ENCODE measurements at regions not wholly inside any gene's neighbourhood (a gene's known extent, or its start where the extent isn't known, plus 50 kb on each side); places are given as distances from the start of the nearest gene placed in this dataset.

DNA sequence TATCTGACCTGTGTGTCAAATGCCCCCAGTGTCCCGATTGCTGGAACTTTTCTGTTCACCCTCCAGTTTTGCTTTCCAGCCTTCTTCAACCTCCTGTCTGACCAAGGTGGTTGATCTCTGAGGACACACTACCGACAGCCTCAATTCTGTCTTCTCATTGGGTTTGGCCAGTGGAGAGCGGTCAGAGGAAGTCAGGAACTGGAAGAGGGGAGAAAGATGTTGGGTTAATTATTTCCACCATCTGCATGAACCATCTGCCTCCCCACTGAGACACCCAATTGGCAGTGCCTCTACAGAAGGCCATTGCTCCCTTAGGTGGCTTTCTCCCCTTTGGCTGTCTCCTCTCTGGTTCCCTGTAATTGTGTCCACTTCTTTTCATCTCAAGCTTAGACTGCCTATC is 154.3 kb upstream of the RAI14 start:
- Histone ChIP-seq H3K27ac (ENCODE audit: insufficient read depth, low read depth, low read length) (no peak overlapping the region), H3K9me3 (replicated peaks; ENCODE audit: control insufficient read depth, insufficient read depth, low read length) (no peaks in the 10 kb centered on the region), H3K9ac (replicated peaks; ENCODE audit: extremely low read depth, insufficient read depth, low read length) (no peak overlapping the region), H3K9me1 (replicated peaks; ENCODE audit: control insufficient read depth, extremely low read depth, insufficient read depth, low read length) (no peaks in the 10 kb centered on the region), H3K4me2 (ENCODE audit: insufficient read depth, low read length) (no peak overlapping the region), H3K79me2 (ENCODE audit: control insufficient read depth, insufficient read depth, low read length) (no peaks in the 10 kb centered on the region), H4K20me1 (replicated peaks; ENCODE audit: control insufficient read depth, extremely low read depth, insufficient read depth, low read length) (no peaks in the 10 kb centered on the region), H2AFZ (ENCODE audit: low read depth, low read length) (no peak overlapping the region), H3K4me3 (replicated peaks in 1 of 3; ENCODE audit: insufficient read depth in 1 of 3, low read depth in 1 of 3, low read length in 3 of 3) (no peak overlapping the region), H3K4me1 (ENCODE audit: control insufficient read depth, extremely low read depth, insufficient read depth, low read length) (peaks cover 13% of the 10 kb centered on the region), H3K27me3 (ENCODE audit: control insufficient read depth in 2 of 2, insufficient read depth in 2 of 2, low read length in 2 of 2) (no peaks in the 10 kb centered on the region), H3K36me3 (ENCODE audit: control insufficient read depth in 2 of 2, extremely low read depth in 1 of 2, insufficient read depth in 2 of 2, low read length in 2 of 2) (no peaks in the 10 kb centered on the region)
- dilution Hi-C loops (cut with MboI; ENCODE audit: extremely low pct_ligation_motif_present, low sequenced_read_pairs) = no loop called here
- no peak for TF ChIP-seq POLR2AphosphoS5 (IDR thresholded peaks at IDR 0.05; ENCODE audit: insufficient read depth, low read depth, low read length)
- TF ChIP-seq GATA2 (IDR thresholded peaks at IDR 0.05; ENCODE audit: insufficient read depth, insufficient read length, low read depth, low read length) = no peak
- TF ChIP-seq, protein P1, sequence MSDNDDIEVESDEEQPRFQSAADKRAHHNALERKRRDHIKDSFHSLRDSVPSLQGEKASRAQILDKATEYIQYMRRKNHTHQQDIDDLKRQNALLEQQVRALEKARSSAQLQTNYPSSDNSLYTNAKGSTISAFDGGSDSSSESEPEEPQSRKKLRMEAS (IDR thresholded peaks at IDR 0.05; ENCODE audit: insufficient read depth, insufficient read length) = no peak
- no peak for TF ChIP-seq EZH2 (IDR thresholded peaks at IDR 0.05; ENCODE audit: borderline replicate concordance, low read depth, low read length, severe bottlenecking)
- TF ChIP-seq, protein P2, sequence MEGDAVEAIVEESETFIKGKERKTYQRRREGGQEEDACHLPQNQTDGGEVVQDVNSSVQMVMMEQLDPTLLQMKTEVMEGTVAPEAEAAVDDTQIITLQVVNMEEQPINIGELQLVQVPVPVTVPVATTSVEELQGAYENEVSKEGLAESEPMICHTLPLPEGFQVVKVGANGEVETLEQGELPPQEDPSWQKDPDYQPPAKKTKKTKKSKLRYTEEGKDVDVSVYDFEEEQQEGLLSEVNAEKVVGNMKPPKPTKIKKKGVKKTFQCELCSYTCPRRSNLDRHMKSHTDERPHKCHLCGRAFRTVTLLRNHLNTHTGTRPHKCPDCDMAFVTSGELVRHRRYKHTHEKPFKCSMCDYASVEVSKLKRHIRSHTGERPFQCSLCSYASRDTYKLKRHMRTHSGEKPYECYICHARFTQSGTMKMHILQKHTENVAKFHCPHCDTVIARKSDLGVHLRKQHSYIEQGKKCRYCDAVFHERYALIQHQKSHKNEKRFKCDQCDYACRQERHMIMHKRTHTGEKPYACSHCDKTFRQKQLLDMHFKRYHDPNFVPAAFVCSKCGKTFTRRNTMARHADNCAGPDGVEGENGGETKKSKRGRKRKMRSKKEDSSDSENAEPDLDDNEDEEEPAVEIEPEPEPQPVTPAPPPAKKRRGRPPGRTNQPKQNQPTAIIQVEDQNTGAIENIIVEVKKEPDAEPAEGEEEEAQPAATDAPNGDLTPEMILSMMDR (IDR thresholded peaks at IDR 0.05; ENCODE audit: extremely low read depth in 1 of 2, insufficient read depth in 1 of 2, low read depth in 1 of 2, low read length in 2 of 2) = no peak
- no peak for TF ChIP-seq MYC (IDR thresholded peaks at IDR 0.05; ENCODE audit: low read depth, low read length)
- no peak for DNase-seq (ENCODE audit: low read depth, low spot score)
- ChIA-PET POLR2A (no interaction called here), CTCF (no interaction called here)
- intact Hi-C loops (cut with micrococcal nuclease) = no loop called here
- no TSS peak for BruUV-seq (replicated peaks)
- FAIRE-seq = no peak

DNA sequence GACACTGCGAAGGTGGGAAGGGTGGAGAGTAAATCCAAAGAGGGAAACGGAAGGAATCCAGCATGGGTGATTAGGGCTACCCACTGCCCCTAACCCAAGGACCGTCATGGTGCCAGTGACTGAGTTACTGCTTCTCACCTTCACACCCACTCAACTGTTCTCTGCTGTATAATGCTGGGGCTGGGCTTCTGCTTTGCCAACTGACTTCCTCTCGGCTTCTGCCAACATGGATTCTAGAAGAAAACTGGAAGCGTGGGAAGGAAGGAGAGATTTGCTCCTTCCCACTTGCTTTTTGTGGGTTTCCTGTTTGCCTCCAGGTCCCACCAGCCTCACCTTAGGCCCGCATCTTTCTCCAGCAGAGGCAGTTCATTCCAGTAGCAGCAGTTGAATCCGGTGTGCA is 153.5 kb upstream of the RAI14 start:
- H3K4me1 ChIP-seq (ENCODE audit: control insufficient read depth, extremely low read depth, insufficient read depth, low read length) = peaks cover 13% of the 10 kb centered on the region
- intact Hi-C loops (cut with micrococcal nuclease) (no loop called here), dilution Hi-C loops (cut with MboI; ENCODE audit: extremely low pct_ligation_motif_present, low sequenced_read_pairs) (no loop called here)
- no peaks in the 10 kb centered on the region for H4K20me1 ChIP-seq (replicated peaks; ENCODE audit: control insufficient read depth, extremely low read depth, insufficient read depth, low read length)
- no peaks in the 10 kb centered on the region for H3K79me2 ChIP-seq (ENCODE audit: control insufficient read depth, insufficient read depth, low read length)
- H3K9ac ChIP-seq (replicated peaks; ENCODE audit: extremely low read depth, insufficient read depth, low read length) = no peak overlapping the region
- no peaks in the 10 kb centered on the region for H3K27me3 ChIP-seq (ENCODE audit: control insufficient read depth in 2 of 2, insufficient read depth in 2 of 2, low read length in 2 of 2)
- no peak for DNase-seq (ENCODE audit: low read depth, low spot score)
- BruUV-seq (replicated peaks) = no TSS peak
- TF ChIP-seq MYC (IDR thresholded peaks at IDR 0.05; ENCODE audit: low read depth, low read length) (no peak), GATA2 (IDR thresholded peaks at IDR 0.05; ENCODE audit: insufficient read depth, insufficient read length, low read depth, low read length) (no peak), JUN (IDR thresholded peaks at IDR 0.05; ENCODE audit: borderline replicate concordance, insufficient read depth, insufficient read length, low read depth) (no peak), EZH2 (IDR thresholded peaks at IDR 0.05; ENCODE audit: borderline replicate concordance, low read depth, low read length, severe bottlenecking) (no peak), POLR2A (IDR thresholded peaks at IDR 0.05; ENCODE audit: low read depth, low read length) (no peak), POLR2AphosphoS5 (IDR thresholded peaks at IDR 0.05; ENCODE audit: insufficient read depth, low read depth, low read length) (no peak), FOS (IDR thresholded peaks at IDR 0.05; ENCODE audit: borderline replicate concordance, insufficient read depth, low read length) (no peak)
- TF ChIP-seq, protein P1 (IDR thresholded peaks at IDR 0.05; ENCODE audit: insufficient read depth, insufficient read length) = no peak
- TF ChIP-seq, protein P2 (IDR thresholded peaks at IDR 0.05; ENCODE audit: extremely low read depth in 1 of 2, insufficient read depth in 1 of 2, low read depth in 1 of 2, low read length in 2 of 2) = no peak
- POLR2A ChIA-PET = no interaction called here
- H2AFZ ChIP-seq (ENCODE audit: low read depth, low read length) = no peak overlapping the region
- H3K27ac ChIP-seq (ENCODE audit: insufficient read depth, low read depth, low read length) = no peak overlapping the region
- CTCF ChIA-PET = interaction anchor here (1.8 kb wide), 1 partner anchor 17 kb away, joined by 5 read pairs; no protein-coding TSS in a partner anchor
- no peaks in the 10 kb centered on the region for H3K36me3 ChIP-seq (ENCODE audit: control insufficient read depth in 2 of 2, extremely low read depth in 1 of 2, insufficient read depth in 2 of 2, low read length in 2 of 2)
- FAIRE-seq = no peak
- no peak overlapping the region for H3K4me3 ChIP-seq (replicated peaks in 1 of 3; ENCODE audit: insufficient read depth in 1 of 3, low read depth in 1 of 3, low read length in 3 of 3)
- H3K9me1 ChIP-seq (replicated peaks; ENCODE audit: control insufficient read depth, extremely low read depth, insufficient read depth, low read length) = no peaks in the 10 kb centered on the region
- H3K9me3 ChIP-seq (replicated peaks; ENCODE audit: control insufficient read depth, insufficient read depth, low read length) = no peaks in the 10 kb centered on the region
- no peak overlapping the region for H3K4me2 ChIP-seq (ENCODE audit: insufficient read depth, low read length)
